ENCODE measurements at regions not wholly inside any gene's neighbourhood (a gene's known extent, or its start where the extent isn't known, plus 50 kb on each side); places are given as distances from the start of the nearest gene placed in this dataset.

GRCh38 chr6:54010340-54011276, 100.6 kb upstream of the MLIP start:
- FAIRE-seq = no peak
- TF ChIP-seq POLR2AphosphoS5 (IDR thresholded peaks at IDR 0.05; ENCODE audit: low read depth, low read length) = no peak
- TF ChIP-seq TAF1 (IDR thresholded peaks at IDR 0.05; ENCODE audit: borderline replicate concordance, low read depth, low read length) = no peak
- TF ChIP-seq POLR2A (IDR thresholded peaks at IDR 0.05; ENCODE audit: low read depth, low read length) = no peak

GRCh38 chr6:54011277-54011648, 100.0 kb upstream of the MLIP start:
- FAIRE-seq = no peak
- TF ChIP-seq TAF1 (IDR thresholded peaks at IDR 0.05; ENCODE audit: borderline replicate concordance, low read depth, low read length) (no peak), POLR2AphosphoS5 (IDR thresholded peaks at IDR 0.05; ENCODE audit: low read depth, low read length) (no peak), POLR2A (IDR thresholded peaks at IDR 0.05; ENCODE audit: low read depth, low read length) (no peak)
- no peak for DNase-seq (ENCODE audit: insufficient read length)

More at GRCh38 chr6:54010340-54011276, 100.6 kb upstream of the MLIP start:
- DNase-seq (ENCODE audit: insufficient read length) = no peak

- DNase-seq (ENCODE audit: insufficient read length) (no peak), FAIRE-seq (no peak)
- TF ChIP-seq POLR2AphosphoS5 (IDR thresholded peaks at IDR 0.05; ENCODE audit: low read depth, low read length) (no peak), TAF1 (IDR thresholded peaks at IDR 0.05; ENCODE audit: borderline replicate concordance, low read depth, low read length) (no peak), POLR2A (IDR thresholded peaks at IDR 0.05; ENCODE audit: low read depth, low read length) (no peak)
Observed at GRCh38 chr6:54013966-54014365, 97.3 kb upstream of the MLIP start.

- FAIRE-seq (no peak), DNase-seq (ENCODE audit: insufficient read length) (no peak)
- TF ChIP-seq POLR2A (IDR thresholded peaks at IDR 0.05; ENCODE audit: low read depth, low read length) = no peak
- TF ChIP-seq POLR2AphosphoS5 (IDR thresholded peaks at IDR 0.05; ENCODE audit: low read depth, low read length) = no peak
- TF ChIP-seq TAF1 (IDR thresholded peaks at IDR 0.05; ENCODE audit: borderline replicate concordance, low read depth, low read length) = no peak
Observed at GRCh38 chr6:54014440-54014839, 96.8 kb upstream of the MLIP start.

GRCh38 chr6:54017877-54018276, 93.4 kb upstream of the MLIP start:
- TF ChIP-seq POLR2AphosphoS5 (IDR thresholded peaks at IDR 0.05; ENCODE audit: low read depth, low read length) (no peak), POLR2A (IDR thresholded peaks at IDR 0.05; ENCODE audit: low read depth, low read length) (no peak), TAF1 (IDR thresholded peaks at IDR 0.05; ENCODE audit: borderline replicate concordance, low read depth, low read length) (no peak)
- no peak for DNase-seq (ENCODE audit: insufficient read length)
- FAIRE-seq = no peak

- no peak for DNase-seq (ENCODE audit: insufficient read length)
- TF ChIP-seq POLR2A (IDR thresholded peaks at IDR 0.05; ENCODE audit: low read depth, low read length) (no peak), TAF1 (IDR thresholded peaks at IDR 0.05; ENCODE audit: borderline replicate concordance, low read depth, low read length) (no peak), POLR2AphosphoS5 (IDR thresholded peaks at IDR 0.05; ENCODE audit: low read depth, low read length) (no peak)
- FAIRE-seq = no peak
Observed at GRCh38 chr6:54018722-54019121, 92.5 kb upstream of the MLIP start.

- FAIRE-seq (no peak), DNase-seq (ENCODE audit: insufficient read length) (no peak)
- TF ChIP-seq TAF1 (IDR thresholded peaks at IDR 0.05; ENCODE audit: borderline replicate concordance, low read depth, low read length) (no peak), POLR2A (IDR thresholded peaks at IDR 0.05; ENCODE audit: low read depth, low read length) (no peak), POLR2AphosphoS5 (IDR thresholded peaks at IDR 0.05; ENCODE audit: low read depth, low read length) (no peak)
Observed at GRCh38 chr6:54019860-54020259, 91.4 kb upstream of the MLIP start.

GRCh38 chr6:54020334-54020733, 90.9 kb upstream of the MLIP start:
- FAIRE-seq (no peak), DNase-seq (ENCODE audit: insufficient read length) (no peak)
- TF ChIP-seq POLR2A (IDR thresholded peaks at IDR 0.05; ENCODE audit: low read depth, low read length) = no peak
- no peak for TF ChIP-seq TAF1 (IDR thresholded peaks at IDR 0.05; ENCODE audit: borderline replicate concordance, low read depth, low read length)
- no peak for TF ChIP-seq POLR2AphosphoS5 (IDR thresholded peaks at IDR 0.05; ENCODE audit: low read depth, low read length)

GRCh38 chr6:54026652-54027400, 84.4 kb upstream of the MLIP start:
- FAIRE-seq = no peak
- DNase-seq (ENCODE audit: insufficient read length) = no peak
- TF ChIP-seq TAF1 (IDR thresholded peaks at IDR 0.05; ENCODE audit: borderline replicate concordance, low read depth, low read length) (no peak), POLR2AphosphoS5 (IDR thresholded peaks at IDR 0.05; ENCODE audit: low read depth, low read length) (no peak), POLR2A (IDR thresholded peaks at IDR 0.05; ENCODE audit: low read depth, low read length) (no peak)

- TF ChIP-seq POLR2A (IDR thresholded peaks at IDR 0.05; ENCODE audit: low read depth, low read length) = no peak
- TF ChIP-seq TAF1 (IDR thresholded peaks at IDR 0.05; ENCODE audit: borderline replicate concordance, low read depth, low read length) = no peak
- DNase-seq (ENCODE audit: insufficient read length) (no peak), FAIRE-seq (no peak)
Observed at GRCh38 chr6:54028170-54028569, 83.1 kb upstream of the MLIP start.

- FAIRE-seq = no peak
Observed at GRCh38 chr6:54029187-54029586, 82.1 kb upstream of the MLIP start.

More at GRCh38 chr6:54029187-54029586, 82.1 kb upstream of the MLIP start:
- no peak for DNase-seq (ENCODE audit: insufficient read length)
- TF ChIP-seq TAF1 (IDR thresholded peaks at IDR 0.05; ENCODE audit: borderline replicate concordance, low read depth, low read length) = no peak
- no peak for TF ChIP-seq POLR2A (IDR thresholded peaks at IDR 0.05; ENCODE audit: low read depth, low read length)
- no peak for TF ChIP-seq POLR2AphosphoS5 (IDR thresholded peaks at IDR 0.05; ENCODE audit: low read depth, low read length)

Data from GM12892 (cell line).